Hepatocyte (in vitro differentiated cells): ENCODE measurements at regions not wholly inside any gene's neighbourhood (a gene's known extent, or its start where the extent isn't known, plus 50 kb on each side); places are given as distances from the start of the nearest gene placed in this dataset.

ENCODE experiments used
- DNase-seq: peaks from one replicate; pipeline ENCODE4 v3.0.0-alpha.2; 2016; ENCODE audit warnings: low spot score
- H2AFZ ChIP-seq: fragments of 200-600 bp; sonication (generic); 2 replicates; pipeline ENCODE4 v1.6.0; 2016; ENCODE audit warnings: antibody characterized with exemption, mild to moderate bottlenecking
- H3K27ac ChIP-seq: fragments of 200-600 bp; sonication (generic); 2 replicates; pipeline ENCODE4 v1.5.1; 2016; ENCODE audit warnings: mild to moderate bottlenecking
- H3K27me3 ChIP-seq: fragments of 200-600 bp; sonication (generic); 2 replicates; pipeline ENCODE4 v1.6.1; 2016
- H3K36me3 ChIP-seq: fragments of 200-600 bp; sonication (generic); replicated peaks from 2 replicates; pipeline ENCODE4 v1.5.1; 2016; ENCODE audit warnings: low read depth; ENCODE audit not compliant: insufficient read depth
- H3K4me1 ChIP-seq: fragments of 200-600 bp; sonication (generic); 2 replicates; pipeline ENCODE4 v1.5.1; 2016; ENCODE audit warnings: mild to moderate bottlenecking, moderate library complexity; ENCODE audit not compliant: insufficient read depth
- H3K4me2 ChIP-seq: fragments of 200-600 bp; sonication (generic); 2 replicates; pipeline ENCODE4 v1.6.0; 2016
- H3K4me3 ChIP-seq: fragments of 200-600 bp; sonication (generic); 2 replicates; pipeline ENCODE4 v1.5.1; 2016; ENCODE audit warnings: mild to moderate bottlenecking
- H3K79me2 ChIP-seq: fragments of 200-600 bp; sonication (generic); 2 replicates; pipeline ENCODE4 v1.6.0; 2017; ENCODE audit warnings: mild to moderate bottlenecking
- H3K9me2 ChIP-seq: fragments of 200-600 bp; sonication (generic); replicated peaks from 2 replicates; pipeline ENCODE4 v1.6.0; 2017; ENCODE audit warnings: mild to moderate bottlenecking; ENCODE audit not compliant: insufficient read depth
- H3K9me3 ChIP-seq: fragments of 200-600 bp; sonication (generic); 2 replicates; pipeline ENCODE4 v1.5.1; 2016; ENCODE audit warnings: low read depth, mild to moderate bottlenecking
- H4K20me1 ChIP-seq: fragments of 200-600 bp; sonication (generic); 2 replicates; pipeline ENCODE4 v1.6.0; 2016; ENCODE audit warnings: mild to moderate bottlenecking; ENCODE audit not compliant: insufficient read depth, poor library complexity, severe bottlenecking
- EZH2 ChIP-seq: fragments of 200-600 bp; sonication (generic); IDR thresholded peaks from 2 replicates; pipeline ENCODE4 v1.6.1; 2016; ENCODE audit warnings: antibody characterized with exemption, mild to moderate bottlenecking, borderline replicate concordance
- EZH2phosphoT487 ChIP-seq: fragments of 200-600 bp; sonication (generic); IDR thresholded peaks from one replicate; pipeline ENCODE4 v1.6.1; 2018; ENCODE audit warnings: antibody characterized with exemption, mild to moderate bottlenecking, low read depth, moderate library complexity; ENCODE audit not compliant: unreplicated experiment, severe bottlenecking
- WGBS: methylation state at CpG from one replicate; pipeline ENCODE4 v1.1.6; 2016; ENCODE audit warnings: low lambda C conversion rate; ENCODE audit errors: missing lambda C conversion rate; 5-methylcytosine and 5-hydroxymethylcytosine counted together
- TF ChIP-seq, protein P1 (sequence below): fragments of 200-600 bp; sonication (generic); IDR thresholded peaks from 2 replicates; pipeline ENCODE4 v1.5.1; 2016; ENCODE audit warnings: antibody characterized with exemption, mild to moderate bottlenecking; ENCODE audit not compliant: poor library complexity

DNA sequence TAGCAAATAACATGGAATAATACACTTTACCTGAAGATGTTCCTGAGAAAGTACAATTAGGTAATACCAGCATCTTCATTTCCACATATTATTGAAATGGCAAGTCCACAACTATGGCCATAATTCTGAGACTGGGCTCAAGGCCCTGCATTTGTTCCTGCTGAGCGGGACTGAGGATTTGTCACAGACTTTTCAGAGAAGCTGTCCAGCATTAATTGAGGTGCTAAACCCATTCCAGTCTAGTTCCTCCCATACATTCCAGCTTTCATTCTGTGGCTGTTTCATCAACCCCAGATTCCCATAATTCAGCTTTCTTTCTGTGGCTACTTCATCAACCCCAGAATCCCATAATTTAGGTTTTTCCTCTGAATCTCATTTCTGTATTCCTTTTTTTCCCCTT, 293.4 kb upstream of the GBE1 start:
- Histone ChIP-seq H3K4me1 (no peaks in the 10 kb centered on the region), H2AFZ (no peak overlapping the region), H3K79me2 (no peaks in the 10 kb centered on the region), H3K36me3 (no peaks in the 10 kb centered on the region), H3K27ac (no peak overlapping the region), H3K4me2 (no peak overlapping the region), H3K9me2 (no peaks in the 10 kb centered on the region), H3K4me3 (no peak overlapping the region), H4K20me1 (no peaks in the 10 kb centered on the region), H3K27me3 (no peaks in the 10 kb centered on the region), H3K9me3 (no peaks in the 10 kb centered on the region)
- TF ChIP-seq, protein P1, sequence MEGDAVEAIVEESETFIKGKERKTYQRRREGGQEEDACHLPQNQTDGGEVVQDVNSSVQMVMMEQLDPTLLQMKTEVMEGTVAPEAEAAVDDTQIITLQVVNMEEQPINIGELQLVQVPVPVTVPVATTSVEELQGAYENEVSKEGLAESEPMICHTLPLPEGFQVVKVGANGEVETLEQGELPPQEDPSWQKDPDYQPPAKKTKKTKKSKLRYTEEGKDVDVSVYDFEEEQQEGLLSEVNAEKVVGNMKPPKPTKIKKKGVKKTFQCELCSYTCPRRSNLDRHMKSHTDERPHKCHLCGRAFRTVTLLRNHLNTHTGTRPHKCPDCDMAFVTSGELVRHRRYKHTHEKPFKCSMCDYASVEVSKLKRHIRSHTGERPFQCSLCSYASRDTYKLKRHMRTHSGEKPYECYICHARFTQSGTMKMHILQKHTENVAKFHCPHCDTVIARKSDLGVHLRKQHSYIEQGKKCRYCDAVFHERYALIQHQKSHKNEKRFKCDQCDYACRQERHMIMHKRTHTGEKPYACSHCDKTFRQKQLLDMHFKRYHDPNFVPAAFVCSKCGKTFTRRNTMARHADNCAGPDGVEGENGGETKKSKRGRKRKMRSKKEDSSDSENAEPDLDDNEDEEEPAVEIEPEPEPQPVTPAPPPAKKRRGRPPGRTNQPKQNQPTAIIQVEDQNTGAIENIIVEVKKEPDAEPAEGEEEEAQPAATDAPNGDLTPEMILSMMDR: no peak
- TF ChIP-seq EZH2phosphoT487 (no peak), EZH2 (no peak)
- 91% methylated on average over 1 of the region's 1 CpG for WGBS
- no peak for DNase-seq

DNA sequence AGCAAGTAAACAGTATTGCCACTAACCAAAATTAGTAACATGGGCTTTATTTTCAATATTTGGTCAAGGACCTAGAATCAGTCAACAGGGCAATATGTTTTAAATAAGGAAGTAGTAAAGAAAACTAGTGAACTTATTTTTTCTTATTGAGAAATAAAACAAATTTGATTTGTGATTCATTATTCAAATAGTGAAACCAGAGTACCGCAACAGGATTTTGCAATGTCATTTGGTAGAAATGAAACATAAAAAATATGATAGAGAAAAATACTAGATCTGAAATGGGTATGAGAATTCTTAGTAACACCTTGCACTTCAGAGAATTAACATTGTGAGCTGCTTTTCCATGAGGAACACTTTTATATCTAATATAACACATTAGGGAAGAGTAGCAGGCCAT, 291.8 kb upstream of the GBE1 start:
- no peaks in the 10 kb centered on the region for H4K20me1 ChIP-seq
- TF ChIP-seq EZH2phosphoT487 (no peak), EZH2 (no peak)
- TF ChIP-seq, protein P1: no peak
- no peak overlapping the region for H3K27ac ChIP-seq
- no peaks in the 10 kb centered on the region for H3K9me2 ChIP-seq
- no peaks in the 10 kb centered on the region for H3K36me3 ChIP-seq
- no peak overlapping the region for H3K4me2 ChIP-seq
- H3K79me2 ChIP-seq: no peaks in the 10 kb centered on the region
- H3K27me3 ChIP-seq: no peaks in the 10 kb centered on the region
- no peak overlapping the region for H3K4me3 ChIP-seq
- 94% methylated on average over 1 of the region's 1 CpG for WGBS
- no peaks in the 10 kb centered on the region for H3K4me1 ChIP-seq
- DNase-seq: no peak
- H3K9me3 ChIP-seq: no peaks in the 10 kb centered on the region
- H2AFZ ChIP-seq: no peak overlapping the region

DNA sequence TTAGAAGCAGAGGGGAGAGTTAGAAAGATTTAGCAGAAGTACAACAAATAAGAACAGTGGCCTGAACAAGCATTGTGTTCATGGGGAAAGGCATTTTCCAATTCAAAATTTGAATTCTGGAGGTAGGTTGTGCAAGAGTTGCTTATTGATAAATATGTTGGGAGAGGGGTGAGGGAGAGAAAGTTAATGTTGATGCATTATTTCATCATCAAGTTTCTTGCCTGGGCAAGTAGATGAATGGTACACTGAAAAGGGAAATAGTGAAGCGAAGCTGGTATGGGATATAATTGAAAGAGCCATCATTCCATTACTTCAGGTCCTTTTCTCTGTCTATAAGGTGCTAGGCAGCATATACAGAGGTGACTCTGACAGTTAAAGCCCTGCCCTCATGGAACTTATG, 288.9 kb upstream of the GBE1 start:
- 96% methylated on average over 1 of the region's 1 CpG for WGBS

More for the DNA sequence above, 288.9 kb upstream of the GBE1 start:
- no peaks in the 10 kb centered on the region for H3K9me3 ChIP-seq
- H3K36me3 ChIP-seq: no peaks in the 10 kb centered on the region
- no peak overlapping the region for H3K4me2 ChIP-seq
- no peaks in the 10 kb centered on the region for H3K9me2 ChIP-seq
- no peaks in the 10 kb centered on the region for H3K27me3 ChIP-seq
- no peaks in the 10 kb centered on the region for H4K20me1 ChIP-seq
- no peak for DNase-seq
- no peak overlapping the region for H2AFZ ChIP-seq
- no peaks in the 10 kb centered on the region for H3K79me2 ChIP-seq
- no peaks in the 10 kb centered on the region for H3K4me1 ChIP-seq
- no peak overlapping the region for H3K27ac ChIP-seq
- no peak overlapping the region for H3K4me3 ChIP-seq
- TF ChIP-seq, protein P1: no peak
- TF ChIP-seq EZH2 (no peak), EZH2phosphoT487 (no peak)
